ENCODE measurements at regions not wholly inside any gene's neighbourhood (a gene's known extent, or its start where the extent isn't known, plus 50 kb on each side); places are given as distances from the start of the nearest gene placed in this dataset.

GRCh38 chr12:24325331-24325730 is 375.9 kb upstream of the SOX5 start:
- Histone ChIP-seq H3K4me1 (no peaks in the 10 kb centered on the region), H3K9me3 (no peaks in the 10 kb centered on the region), H3K27ac (no peak overlapping the region), H3K4me3 (no peak overlapping the region), H3K36me3 (no peaks in the 10 kb centered on the region), H3K27me3 (no peaks in the 10 kb centered on the region)
- TF ChIP-seq EP300 (IDR thresholded peaks at IDR 0.05) (no peak), POLR2A (IDR thresholded peaks at IDR 0.05) (no peak), CTCF (IDR thresholded peaks at IDR 0.05) (no peak)
- no peak for DNase-seq (ENCODE audit: low spot score in 2 of 2)
- WGBS, 2 donors, result 75 to 84% methylated on average over 3 of the region's 3 CpGs

- Histone ChIP-seq H3K27me3 (no peaks in the 10 kb centered on the region), H3K9me3 (no peaks in the 10 kb centered on the region), H3K36me3 (no peaks in the 10 kb centered on the region), H3K4me1 (no peaks in the 10 kb centered on the region), H3K4me3 (no peak overlapping the region), H3K27ac (no peak overlapping the region)
- no peak for DNase-seq (ENCODE audit: low spot score in 2 of 2)
- 80 to 81% methylated on average over 6 of the region's 6 CpGs for WGBS, 2 donors
- TF ChIP-seq POLR2A (IDR thresholded peaks at IDR 0.05) (no peak), CTCF (IDR thresholded peaks at IDR 0.05) (no peak), EP300 (IDR thresholded peaks at IDR 0.05) (no peak)
These were observed 358.4 kb upstream of the SOX5 start for GRCh38 chr12:24307716-24308335.

- Histone ChIP-seq H3K4me1 (peaks cover 0 to 6% (median 0%) of the 10 kb centered on the region in 4 donors), H3K27ac (no peak overlapping the region), H3K4me3 (no peak overlapping the region), H3K36me3 (no peaks in the 10 kb centered on the region), H3K27me3 (no peaks in the 10 kb centered on the region), H3K9me3 (no peaks in the 10 kb centered on the region)
- WGBS, 2 donors, result 77 to 96% methylated on average over 2 to 3 of the region's 3 CpGs
- no peak for TF ChIP-seq POLR2A (IDR thresholded peaks at IDR 0.05)
- no peak for TF ChIP-seq CTCF (IDR thresholded peaks at IDR 0.05)
- TF ChIP-seq EP300 (IDR thresholded peaks at IDR 0.05), result no peak
- DNase-seq (ENCODE audit: low spot score in 2 of 2), result no peak
These were observed 357.7 kb upstream of the SOX5 start for GRCh38 chr12:24307153-24307552.

GRCh38 chr12:24306001-24306400 is 356.5 kb upstream of the SOX5 start:
- Histone ChIP-seq H3K27me3 (no peaks in the 10 kb centered on the region), H3K36me3 (no peaks in the 10 kb centered on the region), H3K27ac (no peak overlapping the region), H3K4me3 (no peak overlapping the region), H3K9me3 (no peaks in the 10 kb centered on the region), H3K4me1 (peaks cover 0 to 7% (median 0%) of the 10 kb centered on the region in 4 donors)
- TF ChIP-seq POLR2A (IDR thresholded peaks at IDR 0.05), result no peak
- no peak for TF ChIP-seq EP300 (IDR thresholded peaks at IDR 0.05)
- no peak for TF ChIP-seq CTCF (IDR thresholded peaks at IDR 0.05)
- WGBS, 2 donors, result 86 to 89% methylated on average over 6 of the region's 6 CpGs
- no peak for DNase-seq (ENCODE audit: low spot score in 2 of 2)

- Histone ChIP-seq H3K4me3 (no peak overlapping the region), H3K27ac (no peak overlapping the region), H3K36me3 (no peaks in the 10 kb centered on the region), H3K9me3 (no peaks in the 10 kb centered on the region), H3K27me3 (no peaks in the 10 kb centered on the region), H3K4me1 (peaks cover 0 to 7% (median 0%) of the 10 kb centered on the region in 4 donors)
- WGBS, 2 donors, result 95 to 97% methylated on average over 4 of the region's 4 CpGs
- TF ChIP-seq CTCF (IDR thresholded peaks at IDR 0.05) (no peak), EP300 (IDR thresholded peaks at IDR 0.05) (no peak), POLR2A (IDR thresholded peaks at IDR 0.05) (no peak)
- DNase-seq (ENCODE audit: low spot score in 2 of 2), result no peak
These were observed 354.8 kb upstream of the SOX5 start for GRCh38 chr12:24304285-24304684.
